Activated T-helper 1 cell treated with anti-CD3 and anti-CD28 coated beads, Interleukin-12 subunit alpha, Interleukin-12 subunit beta, Interleukin-2, Interleukin-4 antibody, amounts not matched to agents 30 ng/mL and 10 ng/mL and 1 ng/mL, durations not matched to agents 14 hours and 24 hours and 36 hours (primary cell): ENCODE measurements at regions not wholly inside any gene's neighbourhood (a gene's known extent, or its start where the extent isn't known, plus 50 kb on each side); places are given as distances from the start of the nearest gene placed in this dataset.

Source experiments
- DNase-seq: peaks from one replicate; pipeline ENCODE4 v3.0.0; 2021; ENCODE audit warnings: low spot score
- H3K27ac Mint-ChIP-seq: one replicate; pipeline ENCODE4 v1.8.0; 2021; ENCODE audit warnings: mild to moderate bottlenecking, mixed read lengths
- H3K27me3 Mint-ChIP-seq: one replicate; pipeline ENCODE4 v1.8.0; 2022; ENCODE audit warnings: mild to moderate bottlenecking, moderate library complexity, mixed read lengths; ENCODE audit not compliant: insufficient read depth
- H3K36me3 Mint-ChIP-seq: one replicate; pipeline ENCODE4 v1.8.0; 2021; ENCODE audit warnings: low read depth, mixed read lengths
- H3K4me1 Mint-ChIP-seq: one replicate; pipeline ENCODE4 v1.8.0; 2021; ENCODE audit warnings: low read depth, mixed read lengths
- H3K4me3 Mint-ChIP-seq: one replicate; pipeline ENCODE4 v1.8.0; 2021; ENCODE audit warnings: mild to moderate bottlenecking, moderate library complexity, mixed read lengths
- H3K9me3 Mint-ChIP-seq: one replicate; pipeline ENCODE4 v1.8.0; 2021; ENCODE audit warnings: mixed read lengths
- intact Hi-C: fragments of 100-400 bp; cut with micrococcal nuclease; formaldehyde crosslinking; loops from one replicate; pipeline ENCODE4 v1.15.1; 2024

DNA sequence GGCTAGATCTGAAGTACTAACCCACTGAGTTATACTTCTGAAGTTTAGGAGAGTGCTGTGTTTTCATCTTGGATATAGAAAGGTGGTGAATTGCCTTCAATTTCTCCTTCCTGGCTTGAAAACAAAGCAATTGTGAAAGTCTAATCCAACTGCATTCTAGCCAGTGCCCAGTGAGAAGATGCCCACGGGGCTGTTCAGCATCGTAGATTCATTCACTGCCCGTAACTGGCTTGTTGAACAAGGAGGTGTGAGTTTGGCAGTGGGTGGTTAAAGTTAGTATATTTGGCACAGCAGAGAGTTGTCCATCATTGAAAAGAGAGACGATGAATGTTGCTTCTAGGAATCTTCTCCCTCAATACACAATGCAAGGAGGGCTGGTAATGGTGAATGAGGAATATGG, 82.3 kb upstream of the RND3 start:
- intact Hi-C loops: no loop called here
- Mint-ChIP-seq H3K36me3 (no peaks in the 10 kb centered on the region), H3K4me3 (no peak overlapping the region), H3K4me1 (no peaks in the 10 kb centered on the region), H3K27me3 (no peaks in the 10 kb centered on the region), H3K27ac (no peak overlapping the region), H3K9me3 (no peaks in the 10 kb centered on the region)
- DNase-seq: no peak

DNA sequence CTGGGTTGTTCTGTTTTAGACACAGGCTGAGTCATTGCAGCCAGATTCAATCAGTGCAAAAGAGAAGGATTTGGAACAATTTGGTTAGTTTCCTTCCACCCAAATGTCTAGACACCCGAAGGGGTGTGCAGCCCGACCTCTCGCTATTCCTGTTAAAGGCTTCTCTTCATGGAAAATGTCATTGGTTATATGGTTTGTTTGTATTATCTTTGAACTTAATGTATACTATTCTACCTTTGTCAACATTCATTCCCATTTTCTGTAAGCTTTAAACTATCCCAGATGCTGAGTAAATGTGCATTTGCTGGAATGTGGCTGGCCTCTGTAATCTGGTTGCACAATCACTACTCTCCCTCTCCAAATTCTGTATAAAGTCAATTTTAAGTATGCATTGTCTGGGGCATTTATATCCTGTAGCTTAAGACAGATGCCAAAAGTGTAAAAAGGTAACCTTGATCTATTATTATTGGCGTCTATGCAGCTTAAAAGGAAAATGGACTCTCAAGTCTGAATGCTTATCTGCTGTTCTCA, 80.4 kb upstream of the RND3 start:
- Mint-ChIP-seq H3K4me1 (no peaks in the 10 kb centered on the region), H3K27me3 (no peaks in the 10 kb centered on the region), H3K27ac (no peak overlapping the region), H3K9me3 (no peaks in the 10 kb centered on the region), H3K4me3 (no peak overlapping the region), H3K36me3 (no peaks in the 10 kb centered on the region)
- intact Hi-C loops: no loop called here
- no peak for DNase-seq

DNA sequence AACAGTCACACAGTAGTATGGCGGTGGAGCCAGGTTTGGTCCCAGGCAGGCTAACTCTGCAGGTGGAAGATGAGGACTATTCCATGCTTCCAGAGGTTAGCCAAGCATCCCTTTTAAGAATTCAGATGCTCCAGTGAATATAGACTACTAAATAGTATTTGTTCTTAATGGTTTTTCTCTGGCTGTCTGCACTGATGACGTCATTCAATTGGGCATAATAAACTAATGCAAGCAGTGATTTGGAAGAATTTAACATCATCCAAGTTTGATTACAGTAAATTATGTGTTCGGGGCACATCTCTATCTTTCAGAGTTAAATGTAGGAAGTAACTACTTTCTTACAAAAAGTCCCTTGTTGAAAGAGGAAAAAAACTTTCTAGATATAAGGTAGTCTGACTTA, 78.8 kb upstream of the RND3 start:
- H3K27ac Mint-ChIP-seq: no peak overlapping the region
- no peak overlapping the region for H3K4me3 Mint-ChIP-seq
- no peaks in the 10 kb centered on the region for H3K36me3 Mint-ChIP-seq
- H3K27me3 Mint-ChIP-seq: no peaks in the 10 kb centered on the region
- intact Hi-C loops: no loop called here
- no peaks in the 10 kb centered on the region for H3K9me3 Mint-ChIP-seq
- DNase-seq: no peak
- no peaks in the 10 kb centered on the region for H3K4me1 Mint-ChIP-seq

DNA sequence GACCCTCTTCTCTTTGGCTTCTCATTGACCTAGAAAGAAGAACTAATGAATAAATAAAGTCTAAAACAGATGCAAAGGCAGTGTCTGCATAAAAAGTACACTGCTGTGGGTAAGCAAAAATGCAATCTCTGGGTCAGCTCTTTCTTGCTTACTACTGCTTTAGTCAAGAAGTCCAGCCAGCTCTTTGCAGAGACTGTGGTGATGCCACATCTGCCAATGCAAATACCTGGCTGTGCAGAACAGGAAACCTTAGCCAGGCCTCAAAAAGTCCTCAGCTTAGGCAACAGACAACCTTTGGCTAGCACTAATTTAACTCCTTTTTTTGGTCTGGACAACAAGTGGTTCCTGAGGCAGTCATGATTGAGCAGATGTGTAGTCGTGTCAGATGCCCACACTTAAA, 73.6 kb upstream of the RND3 start:
- H3K4me1 Mint-ChIP-seq: no peaks in the 10 kb centered on the region
- H3K27me3 Mint-ChIP-seq: no peaks in the 10 kb centered on the region
- H3K27ac Mint-ChIP-seq: no peak overlapping the region
- H3K36me3 Mint-ChIP-seq: no peaks in the 10 kb centered on the region
- H3K4me3 Mint-ChIP-seq: no peak overlapping the region
- intact Hi-C loops: no loop called here
- H3K9me3 Mint-ChIP-seq: no peaks in the 10 kb centered on the region
- DNase-seq: no peak

DNA sequence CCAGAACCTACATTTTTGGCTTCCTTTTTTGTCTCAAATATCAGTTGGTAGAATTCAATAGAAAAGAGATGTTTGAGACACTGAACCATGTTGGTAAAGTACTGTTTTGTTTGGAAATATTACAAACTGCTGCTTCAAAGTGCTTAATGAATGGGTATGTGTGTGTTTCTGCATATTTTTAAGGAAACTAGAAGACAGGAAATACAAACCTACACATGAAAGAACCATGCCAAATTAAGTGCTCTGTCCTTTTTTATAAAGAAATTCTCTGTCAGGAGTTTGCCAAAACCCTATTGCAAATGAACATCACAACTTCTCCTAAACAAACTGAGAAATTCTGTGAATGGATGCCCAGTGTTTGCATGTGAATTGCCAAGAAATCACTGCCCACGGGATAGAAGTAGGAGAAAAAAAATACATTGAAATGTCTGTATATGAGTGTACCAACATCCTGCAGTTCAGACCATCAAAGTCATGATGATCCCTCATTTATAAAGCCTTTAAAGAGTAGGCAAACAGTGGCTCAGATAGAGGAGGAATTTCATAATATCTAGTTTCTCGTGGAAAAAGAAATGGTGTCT, 69.6 kb upstream of the RND3 start:
- H3K4me1 Mint-ChIP-seq: no peaks in the 10 kb centered on the region
- H3K27ac Mint-ChIP-seq: no peak overlapping the region
- no peak for DNase-seq
- no peaks in the 10 kb centered on the region for H3K9me3 Mint-ChIP-seq
- intact Hi-C loops: no loop called here
- no peak overlapping the region for H3K4me3 Mint-ChIP-seq
- no peaks in the 10 kb centered on the region for H3K36me3 Mint-ChIP-seq
- H3K27me3 Mint-ChIP-seq: no peaks in the 10 kb centered on the region

DNA sequence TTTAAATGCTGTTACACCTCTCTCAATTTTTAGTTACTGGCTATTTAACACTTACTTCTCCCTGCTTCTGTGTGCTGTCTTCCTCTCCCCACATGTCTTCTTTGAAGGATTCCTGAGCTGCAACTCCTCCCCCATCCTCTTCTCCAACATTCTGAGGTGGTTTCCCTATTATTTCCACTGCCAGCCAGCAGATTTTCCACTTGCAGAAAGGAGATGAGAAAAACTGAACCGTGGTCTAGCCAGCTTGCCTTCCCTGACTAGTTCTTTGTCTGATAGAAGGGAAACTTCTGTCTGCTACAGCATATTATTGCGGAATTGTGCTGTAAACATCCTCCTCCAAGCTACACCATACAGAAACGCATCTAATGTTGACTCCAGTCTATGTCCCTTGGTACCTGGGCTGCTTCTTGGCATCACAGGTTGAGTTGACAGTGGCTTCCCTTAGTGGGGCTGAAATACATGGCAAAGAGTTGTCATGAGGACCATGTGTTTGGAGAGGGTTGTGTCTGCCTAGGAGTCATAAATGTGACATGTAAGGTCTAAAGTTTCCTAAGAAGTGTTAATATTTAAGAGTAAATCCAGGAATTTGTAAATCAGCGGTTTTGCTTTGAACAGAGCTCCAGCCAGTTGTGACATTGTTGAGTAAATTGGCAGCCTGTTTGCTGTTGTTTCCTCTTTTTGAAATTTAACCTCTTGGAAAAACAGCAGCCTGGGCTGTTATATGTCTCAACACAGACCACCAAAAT, 68.3 kb upstream of the RND3 start:
- H3K36me3 Mint-ChIP-seq: no peaks in the 10 kb centered on the region
- no peak overlapping the region for H3K27ac Mint-ChIP-seq
- intact Hi-C loops: no loop called here
- no peak overlapping the region for H3K4me3 Mint-ChIP-seq
- DNase-seq: no peak
- H3K4me1 Mint-ChIP-seq: no peaks in the 10 kb centered on the region
- no peaks in the 10 kb centered on the region for H3K9me3 Mint-ChIP-seq
- H3K27me3 Mint-ChIP-seq: no peaks in the 10 kb centered on the region

DNA sequence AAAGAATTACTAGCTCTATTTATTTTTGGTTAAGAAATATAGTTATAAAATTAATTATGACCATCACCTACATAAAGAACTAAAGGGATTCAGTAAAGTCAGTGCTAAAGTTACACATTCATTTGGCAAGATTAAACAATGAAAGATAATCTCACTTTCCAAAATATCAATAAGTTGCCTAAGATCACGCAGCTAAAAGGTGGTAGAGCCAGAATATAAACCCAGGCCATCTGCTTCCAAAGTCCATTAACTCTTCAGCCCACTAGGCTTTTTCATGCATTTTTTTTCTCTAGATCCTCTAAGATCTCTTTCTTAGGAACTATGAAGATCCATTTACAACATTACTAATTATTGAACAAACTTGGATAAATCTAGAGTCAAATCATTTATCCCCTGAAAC, 66.6 kb upstream of the RND3 start:
- no peaks in the 10 kb centered on the region for H3K27me3 Mint-ChIP-seq
- no peaks in the 10 kb centered on the region for H3K4me1 Mint-ChIP-seq
- no peak overlapping the region for H3K27ac Mint-ChIP-seq
- no peak overlapping the region for H3K4me3 Mint-ChIP-seq
- no peaks in the 10 kb centered on the region for H3K36me3 Mint-ChIP-seq
- H3K9me3 Mint-ChIP-seq: no peaks in the 10 kb centered on the region
- no peak for DNase-seq
- intact Hi-C loops: no loop called here

DNA sequence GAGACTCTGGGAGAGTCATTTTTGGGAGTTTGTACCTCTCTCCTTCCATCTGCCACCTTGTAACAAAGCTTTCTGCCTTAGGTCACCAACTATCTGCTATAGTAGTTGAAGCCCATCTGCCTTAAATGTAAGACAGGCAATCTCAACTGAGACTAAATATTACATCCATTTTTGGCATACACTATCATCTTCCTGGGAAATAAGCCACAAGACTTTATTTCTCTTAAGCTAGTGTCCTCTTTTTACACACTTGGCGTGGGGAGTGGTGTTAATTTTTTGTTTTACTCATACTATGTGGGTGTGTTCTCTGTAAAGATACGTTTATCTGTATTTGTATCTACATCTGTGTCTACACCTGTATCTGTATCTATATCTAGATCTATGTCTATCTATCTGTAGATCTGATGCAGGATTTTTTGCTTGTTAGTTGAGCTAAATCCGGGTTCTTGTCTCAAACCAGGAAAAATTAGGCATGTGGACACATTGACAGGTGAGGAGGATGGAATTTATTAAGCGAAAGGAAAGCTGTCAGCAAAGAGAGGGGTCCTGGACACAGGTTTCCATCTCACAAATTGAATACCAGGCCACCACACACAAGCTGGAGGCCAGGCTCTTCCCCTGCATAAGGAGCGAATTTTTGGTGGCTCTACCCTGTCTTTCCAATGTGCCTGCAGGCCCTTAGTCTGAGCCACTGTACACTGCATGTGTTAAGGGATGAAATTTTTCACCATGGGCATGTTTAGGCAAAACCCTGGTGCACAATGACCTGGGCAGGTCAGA, 64.8 kb upstream of the RND3 start:
- intact Hi-C loops: no loop called here

DNA sequence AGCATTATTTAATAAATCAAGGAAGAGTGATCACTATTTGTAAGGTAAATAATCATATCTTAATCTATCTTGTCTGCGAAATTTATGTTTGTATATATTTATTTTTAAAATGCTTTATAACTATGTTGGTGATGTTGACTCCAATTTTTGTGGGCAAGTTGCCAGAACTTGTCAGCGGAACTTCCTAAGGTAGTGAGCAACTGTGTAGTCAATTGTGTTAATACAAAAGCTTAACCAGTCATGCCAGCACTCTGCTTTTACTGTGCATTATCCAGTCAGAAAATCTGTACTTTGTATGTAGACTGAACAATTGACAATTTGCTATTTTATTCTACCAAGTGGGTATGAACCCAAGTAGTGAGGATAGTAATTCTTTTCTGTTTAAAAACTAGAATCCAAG, 61.9 kb upstream of the RND3 start:
- no peaks in the 10 kb centered on the region for H3K4me1 Mint-ChIP-seq

More for the DNA sequence above, 64.8 kb upstream of the RND3 start:
- Mint-ChIP-seq H3K4me3 (no peak overlapping the region), H3K27me3 (no peaks in the 10 kb centered on the region), H3K4me1 (no peaks in the 10 kb centered on the region), H3K9me3 (no peaks in the 10 kb centered on the region), H3K36me3 (no peaks in the 10 kb centered on the region), H3K27ac (no peak overlapping the region)
- no peak for DNase-seq

DNA sequence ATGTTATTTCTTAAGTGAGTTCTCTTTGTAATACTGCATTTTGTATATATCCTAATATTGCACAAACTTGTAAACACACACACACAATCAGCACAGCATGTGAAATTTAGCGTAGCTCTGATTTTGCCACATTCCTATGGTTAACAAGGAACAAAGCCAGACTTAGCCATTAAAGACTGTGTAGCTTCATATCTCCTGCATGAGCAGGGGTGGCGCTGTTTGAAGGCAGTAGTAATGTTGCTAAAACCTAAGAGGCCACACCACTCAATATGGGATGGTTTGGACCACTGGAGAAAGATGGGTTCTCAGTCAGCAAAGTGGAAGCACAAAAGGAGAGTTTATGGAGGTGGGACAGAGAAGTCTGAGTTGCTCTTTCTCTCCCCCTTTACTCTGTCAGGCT, 61.1 kb upstream of the RND3 start:
- no peaks in the 10 kb centered on the region for H3K9me3 Mint-ChIP-seq
- no peak for DNase-seq
- no peaks in the 10 kb centered on the region for H3K4me1 Mint-ChIP-seq
- intact Hi-C loops: no loop called here
- no peaks in the 10 kb centered on the region for H3K36me3 Mint-ChIP-seq
- H3K27me3 Mint-ChIP-seq: no peaks in the 10 kb centered on the region
- H3K4me3 Mint-ChIP-seq: no peak overlapping the region
- no peak overlapping the region for H3K27ac Mint-ChIP-seq

More for the DNA sequence above, 61.9 kb upstream of the RND3 start:
- Mint-ChIP-seq H3K36me3 (no peaks in the 10 kb centered on the region), H3K27me3 (no peaks in the 10 kb centered on the region), H3K4me3 (no peak overlapping the region), H3K27ac (no peak overlapping the region), H3K9me3 (no peaks in the 10 kb centered on the region)
- DNase-seq: no peak
- intact Hi-C loops: no loop called here

DNA sequence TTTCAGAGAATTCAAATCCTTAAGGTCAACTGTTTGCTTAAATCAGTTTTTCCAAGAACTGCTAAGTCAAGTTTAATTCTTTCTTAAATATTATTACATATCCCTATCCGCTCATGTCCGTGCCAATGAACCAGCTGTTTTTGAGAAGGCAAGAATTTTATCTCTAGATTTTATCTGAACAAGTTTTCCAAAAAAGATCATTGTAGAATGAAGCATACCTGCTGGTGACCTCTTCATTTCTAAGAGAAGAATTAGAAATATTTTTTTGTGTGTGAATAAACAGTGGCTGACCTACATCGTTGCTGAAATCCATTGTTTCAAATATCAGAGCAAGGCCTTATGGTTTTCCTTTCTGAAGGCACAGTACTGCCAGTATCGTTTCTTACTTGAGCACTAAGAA, 58.4 kb upstream of the RND3 start:
- intact Hi-C loops: no loop called here
- no peaks in the 10 kb centered on the region for H3K4me1 Mint-ChIP-seq
- no peak overlapping the region for H3K4me3 Mint-ChIP-seq
- no peak overlapping the region for H3K27ac Mint-ChIP-seq
- no peaks in the 10 kb centered on the region for H3K36me3 Mint-ChIP-seq
- DNase-seq: no peak
- H3K9me3 Mint-ChIP-seq: no peaks in the 10 kb centered on the region
- H3K27me3 Mint-ChIP-seq: no peaks in the 10 kb centered on the region

DNA sequence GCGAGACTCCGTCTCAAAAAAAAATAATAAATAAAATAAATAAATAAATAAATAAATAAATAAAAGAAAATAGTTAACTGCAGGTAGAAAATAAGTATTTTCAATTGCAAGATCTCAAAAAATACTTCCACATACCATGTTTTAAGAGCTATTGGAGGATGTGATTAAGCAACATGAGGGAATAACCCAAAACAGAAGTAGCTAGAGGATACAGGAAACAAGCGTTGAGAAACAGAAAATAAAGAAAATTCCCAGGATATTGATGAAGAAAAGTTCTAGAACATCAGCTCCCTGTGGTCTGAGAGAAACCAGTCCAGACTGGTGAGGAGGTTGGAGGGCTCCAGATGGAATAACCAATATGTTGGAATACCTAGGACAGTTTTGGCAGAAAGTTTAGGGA, 57.3 kb upstream of the RND3 start:
- H3K4me1 Mint-ChIP-seq: no peaks in the 10 kb centered on the region
- no peaks in the 10 kb centered on the region for H3K9me3 Mint-ChIP-seq
- H3K4me3 Mint-ChIP-seq: no peak overlapping the region
- H3K36me3 Mint-ChIP-seq: no peaks in the 10 kb centered on the region
- no peak for DNase-seq
- no peaks in the 10 kb centered on the region for H3K27me3 Mint-ChIP-seq
- intact Hi-C loops: no loop called here
- no peak overlapping the region for H3K27ac Mint-ChIP-seq

DNA sequence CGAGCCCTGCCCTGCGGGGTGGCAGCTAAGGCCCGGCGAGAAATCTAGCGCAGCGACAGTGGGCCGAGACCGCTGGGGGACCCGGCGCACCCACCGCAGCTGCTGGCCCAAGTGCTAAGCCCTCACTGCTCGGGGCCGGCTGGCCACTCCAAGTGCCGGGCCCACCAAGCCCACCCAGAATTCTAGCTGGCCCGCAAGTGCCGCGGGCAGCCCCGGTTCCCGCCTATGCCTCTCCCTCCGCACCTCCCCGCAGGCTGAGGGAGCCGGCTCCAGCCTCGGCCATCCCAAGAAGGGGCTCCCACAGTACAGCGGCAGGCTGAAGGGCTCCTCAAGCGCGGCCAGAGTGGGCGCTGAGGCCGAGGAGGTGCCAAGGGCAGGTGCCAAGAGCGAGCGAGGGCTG, 55.2 kb upstream of the RND3 start:
- Mint-ChIP-seq H3K36me3 (no peaks in the 10 kb centered on the region), H3K9me3 (peaks cover 5% of the 10 kb centered on the region), H3K27me3 (no peaks in the 10 kb centered on the region), H3K27ac (no peak overlapping the region), H3K4me3 (no peak overlapping the region), H3K4me1 (no peaks in the 10 kb centered on the region)
- DNase-seq: no peak
- intact Hi-C loops: no loop called here
